Neural cell (in vitro differentiated cells): ENCODE measurements at regions not wholly inside any gene's neighbourhood (a gene's known extent, or its start where the extent isn't known, plus 50 kb on each side); places are given as distances from the start of the nearest gene placed in this dataset.

Source experiments
- EP300 ChIP-seq: fragments of 450-650 bp; conservative IDR thresholded peaks from 2 replicates; pipeline ENCODE4 v1.6.1; 2014; ENCODE audit warnings: antibody characterized with exemption, mild to moderate bottlenecking, moderate library complexity; ENCODE audit not compliant: poor library complexity, severe bottlenecking
- EZH2 ChIP-seq: fragments of 200-600, 300-800 bp; shearing (Covaris generic), sonication (generic); IDR thresholded peaks from 2 replicates; pipeline ENCODE4 v1.6.1; 2014; ENCODE audit warnings: antibody characterized with exemption, low read length, borderline replicate concordance, mild to moderate bottlenecking; ENCODE audit not compliant: insufficient read depth, poor library complexity, severe bottlenecking
- MXI1 ChIP-seq: fragments of 450-650 bp; conservative IDR thresholded peaks from 2 replicates; pipeline ENCODE4 v1.6.1; 2014; ENCODE audit warnings: antibody characterized with exemption, mild to moderate bottlenecking; ENCODE audit not compliant: poor library complexity, severe bottlenecking
- POLR2AphosphoS5 ChIP-seq: IDR thresholded peaks from 2 replicates; pipeline ENCODE4 v1.6.1; 2012
- RAD21 ChIP-seq: fragments of 450-650 bp; conservative IDR thresholded peaks from 2 replicates; pipeline ENCODE4 v1.6.1; 2014; ENCODE audit warnings: antibody characterized with exemption, mild to moderate bottlenecking, moderate library complexity
- SMC3 ChIP-seq: fragments of 450-650 bp; conservative IDR thresholded peaks from 2 replicates; pipeline ENCODE4 v1.6.1; 2014; ENCODE audit warnings: antibody characterized with exemption, mild to moderate bottlenecking, moderate library complexity; ENCODE audit not compliant: poor library complexity
- TAF1 ChIP-seq: IDR thresholded peaks from 2 replicates; pipeline ENCODE4 v1.6.1; 2012; ENCODE audit warnings: low read depth
- TF ChIP-seq, protein P1 (sequence below): fragments of 450-650 bp; IDR thresholded peaks from 2 replicates; pipeline ENCODE4 v1.5.1; 2014; ENCODE audit warnings: antibody characterized with exemption, mild to moderate bottlenecking, moderate library complexity; ENCODE audit not compliant: poor library complexity, severe bottlenecking
- TF ChIP-seq, protein P2 (sequence below): IDR thresholded peaks from 2 replicates; pipeline ENCODE4 v1.6.1; 2012; ENCODE audit warnings: borderline replicate concordance

DNA sequence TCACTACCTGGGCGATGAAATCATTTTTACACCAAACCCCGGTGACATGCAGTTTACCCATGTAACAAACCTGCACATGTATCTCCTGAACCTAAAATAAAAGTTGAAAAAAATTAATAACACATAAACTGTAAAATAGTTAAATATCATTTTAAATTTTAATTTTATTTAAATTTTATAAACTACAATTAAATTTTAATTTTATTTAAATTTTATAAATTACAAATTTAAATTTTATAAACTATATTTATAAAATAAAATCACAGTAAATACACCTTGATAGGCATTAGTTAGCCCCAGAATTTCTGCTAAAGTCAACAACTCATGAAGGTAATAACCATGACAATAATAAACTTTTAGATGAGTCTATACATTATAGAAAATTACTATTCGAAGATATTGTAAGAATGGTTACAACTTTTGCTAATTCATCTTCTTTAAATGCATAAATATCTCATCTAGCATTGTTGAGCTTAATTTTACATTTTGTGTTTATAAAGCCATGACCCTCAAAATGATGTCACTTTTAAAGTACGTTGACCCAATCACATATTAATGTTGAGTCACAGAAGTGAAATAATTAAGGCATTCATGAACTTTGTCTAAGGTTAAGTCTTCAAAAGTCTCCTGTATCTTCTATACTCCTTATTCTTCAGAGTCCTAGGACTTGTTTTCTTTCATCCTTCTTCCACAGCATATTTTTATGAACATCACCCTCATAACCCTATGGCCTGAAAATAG lies 755.8 kb upstream of the LCORL start:
- TF ChIP-seq, protein P1, sequence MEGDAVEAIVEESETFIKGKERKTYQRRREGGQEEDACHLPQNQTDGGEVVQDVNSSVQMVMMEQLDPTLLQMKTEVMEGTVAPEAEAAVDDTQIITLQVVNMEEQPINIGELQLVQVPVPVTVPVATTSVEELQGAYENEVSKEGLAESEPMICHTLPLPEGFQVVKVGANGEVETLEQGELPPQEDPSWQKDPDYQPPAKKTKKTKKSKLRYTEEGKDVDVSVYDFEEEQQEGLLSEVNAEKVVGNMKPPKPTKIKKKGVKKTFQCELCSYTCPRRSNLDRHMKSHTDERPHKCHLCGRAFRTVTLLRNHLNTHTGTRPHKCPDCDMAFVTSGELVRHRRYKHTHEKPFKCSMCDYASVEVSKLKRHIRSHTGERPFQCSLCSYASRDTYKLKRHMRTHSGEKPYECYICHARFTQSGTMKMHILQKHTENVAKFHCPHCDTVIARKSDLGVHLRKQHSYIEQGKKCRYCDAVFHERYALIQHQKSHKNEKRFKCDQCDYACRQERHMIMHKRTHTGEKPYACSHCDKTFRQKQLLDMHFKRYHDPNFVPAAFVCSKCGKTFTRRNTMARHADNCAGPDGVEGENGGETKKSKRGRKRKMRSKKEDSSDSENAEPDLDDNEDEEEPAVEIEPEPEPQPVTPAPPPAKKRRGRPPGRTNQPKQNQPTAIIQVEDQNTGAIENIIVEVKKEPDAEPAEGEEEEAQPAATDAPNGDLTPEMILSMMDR: no peak
- TF ChIP-seq, protein P2, sequence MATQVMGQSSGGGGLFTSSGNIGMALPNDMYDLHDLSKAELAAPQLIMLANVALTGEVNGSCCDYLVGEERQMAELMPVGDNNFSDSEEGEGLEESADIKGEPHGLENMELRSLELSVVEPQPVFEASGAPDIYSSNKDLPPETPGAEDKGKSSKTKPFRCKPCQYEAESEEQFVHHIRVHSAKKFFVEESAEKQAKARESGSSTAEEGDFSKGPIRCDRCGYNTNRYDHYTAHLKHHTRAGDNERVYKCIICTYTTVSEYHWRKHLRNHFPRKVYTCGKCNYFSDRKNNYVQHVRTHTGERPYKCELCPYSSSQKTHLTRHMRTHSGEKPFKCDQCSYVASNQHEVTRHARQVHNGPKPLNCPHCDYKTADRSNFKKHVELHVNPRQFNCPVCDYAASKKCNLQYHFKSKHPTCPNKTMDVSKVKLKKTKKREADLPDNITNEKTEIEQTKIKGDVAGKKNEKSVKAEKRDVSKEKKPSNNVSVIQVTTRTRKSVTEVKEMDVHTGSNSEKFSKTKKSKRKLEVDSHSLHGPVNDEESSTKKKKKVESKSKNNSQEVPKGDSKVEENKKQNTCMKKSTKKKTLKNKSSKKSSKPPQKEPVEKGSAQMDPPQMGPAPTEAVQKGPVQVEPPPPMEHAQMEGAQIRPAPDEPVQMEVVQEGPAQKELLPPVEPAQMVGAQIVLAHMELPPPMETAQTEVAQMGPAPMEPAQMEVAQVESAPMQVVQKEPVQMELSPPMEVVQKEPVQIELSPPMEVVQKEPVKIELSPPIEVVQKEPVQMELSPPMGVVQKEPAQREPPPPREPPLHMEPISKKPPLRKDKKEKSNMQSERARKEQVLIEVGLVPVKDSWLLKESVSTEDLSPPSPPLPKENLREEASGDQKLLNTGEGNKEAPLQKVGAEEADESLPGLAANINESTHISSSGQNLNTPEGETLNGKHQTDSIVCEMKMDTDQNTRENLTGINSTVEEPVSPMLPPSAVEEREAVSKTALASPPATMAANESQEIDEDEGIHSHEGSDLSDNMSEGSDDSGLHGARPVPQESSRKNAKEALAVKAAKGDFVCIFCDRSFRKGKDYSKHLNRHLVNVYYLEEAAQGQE: no peak
- no peak for TF ChIP-seq POLR2AphosphoS5
- no peak for TF ChIP-seq RAD21
- no peak for TF ChIP-seq EP300
- TF ChIP-seq EZH2: no peak
- TF ChIP-seq TAF1: no peak
- TF ChIP-seq MXI1: no peak
- TF ChIP-seq SMC3: no peak
